ENCODE measurements at regions not wholly inside any gene's neighbourhood (a gene's known extent, or its start where the extent isn't known, plus 50 kb on each side); places are given as distances from the start of the nearest gene placed in this dataset.

DNA sequence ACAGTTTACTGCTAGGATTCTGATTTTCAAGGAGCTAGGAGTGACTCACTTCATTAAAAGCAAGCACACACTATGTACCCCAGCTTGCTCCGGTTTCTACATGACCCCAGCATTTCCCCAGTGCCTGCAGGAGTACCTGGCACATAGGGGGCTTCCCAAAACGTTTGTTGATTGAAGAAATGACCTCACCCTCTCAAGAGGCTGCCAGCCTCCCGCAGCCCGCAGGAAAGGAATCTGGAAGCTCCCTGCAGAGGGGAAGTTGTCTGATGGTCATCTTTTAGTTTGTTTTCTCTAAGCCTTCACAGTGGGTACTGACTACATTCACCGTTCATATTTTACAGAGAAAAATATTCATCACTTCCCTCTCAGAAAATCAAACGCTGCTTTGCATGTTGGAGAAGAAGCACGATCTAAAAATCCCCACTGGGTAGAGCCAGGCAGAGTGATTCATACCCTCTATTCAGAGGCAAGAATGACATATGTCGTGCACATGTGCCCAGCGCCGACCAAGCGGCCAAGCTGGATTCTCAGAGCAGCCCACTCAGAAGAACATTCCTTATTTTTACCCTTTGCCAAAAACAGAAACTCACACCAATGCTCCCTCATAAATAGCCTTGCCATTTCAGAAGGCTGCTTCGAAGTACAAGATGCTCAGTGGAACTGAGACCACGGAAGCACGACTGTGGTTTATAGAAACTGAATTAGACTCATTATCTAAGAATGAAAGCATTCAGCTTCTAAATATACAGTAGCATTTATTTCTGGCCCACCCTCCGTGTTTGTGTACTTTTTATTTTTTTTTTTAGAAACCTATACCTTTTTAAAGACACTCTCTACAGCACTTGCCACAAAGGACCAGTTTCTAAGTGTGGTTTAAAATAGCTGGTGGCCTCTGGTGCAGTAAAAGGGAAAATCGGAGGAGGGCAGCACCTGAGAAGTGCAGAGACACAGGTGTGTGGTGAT is 143.2 kb downstream of the MIS18A start:
- no peak for DNase-seq (ENCODE audit: low read depth in 2 of 2)

DNA sequence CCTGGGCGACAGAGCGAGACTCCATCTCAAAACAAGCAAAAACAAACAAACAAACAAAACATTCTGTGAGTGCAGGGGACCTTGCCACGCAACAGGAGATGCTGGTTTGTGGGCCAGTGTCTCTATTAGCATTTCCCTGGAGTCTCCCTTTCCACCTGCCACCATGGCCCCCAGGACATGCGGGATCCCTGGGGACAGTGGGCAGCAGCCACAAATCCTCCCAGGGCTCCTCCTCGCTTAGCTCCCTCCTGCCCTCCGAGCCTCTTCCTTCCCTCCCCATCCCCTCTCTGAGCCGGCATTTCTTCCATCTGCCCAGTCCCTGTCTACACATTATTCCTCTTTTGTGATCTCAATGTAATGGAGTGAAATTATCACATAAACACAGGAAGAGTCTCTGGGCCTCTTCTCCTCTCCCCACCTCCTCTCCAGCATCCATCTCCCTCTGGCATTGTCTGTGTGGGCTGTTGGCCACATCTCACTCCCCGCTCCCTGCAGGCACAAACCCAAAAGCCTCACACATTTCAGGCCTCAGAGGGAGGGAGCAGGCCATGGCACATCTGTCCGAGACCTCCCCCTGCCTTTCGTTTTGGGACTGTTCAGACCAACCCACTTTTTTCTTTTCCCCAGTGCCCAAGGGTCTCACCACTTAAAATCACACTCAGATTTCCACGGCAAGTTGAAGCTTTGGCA is 144.3 kb downstream of the MIS18A start:
- no peak for DNase-seq (ENCODE audit: low read depth in 2 of 2)

DNA sequence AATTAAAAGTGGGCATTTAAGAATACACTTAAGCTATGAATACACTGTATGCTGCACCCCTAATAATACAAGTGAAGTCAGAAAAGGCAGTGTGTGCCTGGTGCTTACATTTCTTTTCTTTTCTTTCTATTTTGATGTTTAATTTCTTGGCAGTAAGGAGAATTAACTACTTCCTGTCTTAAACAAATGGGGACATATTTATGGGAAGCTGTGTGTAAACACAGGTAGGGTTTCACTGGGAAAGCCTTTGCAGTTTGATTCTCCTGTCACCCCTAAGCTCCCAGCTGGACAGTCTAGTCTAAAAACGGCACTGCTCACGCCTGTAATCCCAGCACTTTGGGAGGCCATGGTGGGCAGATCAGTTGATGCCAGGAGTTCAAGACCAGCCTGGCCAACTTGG is 146.0 kb downstream of the MIS18A start:
- DNase-seq (ENCODE audit: low read depth in 2 of 2) = no peak

DNA sequence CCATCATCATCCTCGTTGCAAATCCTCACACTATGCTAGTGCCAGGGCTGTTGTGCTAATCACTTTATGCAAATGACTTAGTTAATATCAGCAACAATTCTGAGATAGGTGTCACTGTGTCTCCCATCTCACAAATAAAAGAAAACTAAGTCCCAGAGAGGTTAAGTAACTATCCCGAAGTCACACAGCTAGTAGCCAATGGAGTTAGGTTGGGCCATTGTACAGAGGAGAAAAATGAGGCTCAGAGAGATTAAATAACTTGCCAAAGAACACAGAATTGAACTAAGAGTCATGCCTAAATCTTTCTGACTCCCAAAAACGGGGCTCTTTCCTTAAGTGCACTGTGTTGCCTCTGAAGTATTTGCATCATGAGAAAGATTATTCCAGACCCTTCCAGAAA is 146.4 kb downstream of the MIS18A start:
- DNase-seq (ENCODE audit: low read depth in 2 of 2) = no peak

DNA sequence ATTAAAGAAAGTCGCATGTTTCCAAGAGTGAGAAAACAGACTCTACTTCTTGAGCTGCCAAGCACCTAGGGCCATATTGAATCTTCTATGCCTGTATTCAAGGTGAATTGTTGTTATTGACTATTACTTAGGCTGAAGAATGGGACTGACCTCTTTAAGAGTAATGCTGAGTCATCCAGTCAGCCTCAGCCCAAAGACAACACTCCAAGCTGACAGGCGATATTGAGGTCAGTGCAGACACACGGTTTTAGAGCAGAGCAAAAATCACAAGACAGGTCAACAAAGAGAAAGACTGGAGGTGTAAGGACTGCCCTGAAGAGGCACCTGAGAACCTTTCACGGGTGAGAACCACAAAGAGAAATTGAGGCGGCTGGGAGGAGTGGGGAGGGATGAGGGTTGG is 146.9 kb downstream of the MIS18A start:
- DNase-seq (ENCODE audit: low read depth in 2 of 2) = peak in 1 of 2 donors; percentile 12

DNA sequence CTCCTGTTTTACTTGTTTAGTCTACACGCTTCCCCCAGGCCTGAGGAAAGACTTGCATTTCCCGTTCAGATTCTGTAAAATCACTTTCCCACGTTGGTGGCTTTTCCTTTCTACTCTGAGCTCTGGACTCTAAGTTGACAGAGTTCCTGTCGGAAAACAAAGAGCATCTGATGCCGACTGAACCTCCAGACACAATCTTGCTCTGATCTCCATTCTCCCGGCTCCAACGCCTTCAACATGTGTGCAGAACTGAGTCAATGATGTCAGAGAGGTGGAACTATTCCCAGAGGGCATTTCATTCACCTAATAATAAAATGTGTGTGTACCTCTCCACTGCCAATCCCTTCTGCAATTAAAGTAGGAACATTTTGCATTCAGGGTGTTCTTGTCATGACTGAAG is 147.7 kb downstream of the MIS18A start:
- DNase-seq (ENCODE audit: low read depth in 2 of 2) = no peak

DNA sequence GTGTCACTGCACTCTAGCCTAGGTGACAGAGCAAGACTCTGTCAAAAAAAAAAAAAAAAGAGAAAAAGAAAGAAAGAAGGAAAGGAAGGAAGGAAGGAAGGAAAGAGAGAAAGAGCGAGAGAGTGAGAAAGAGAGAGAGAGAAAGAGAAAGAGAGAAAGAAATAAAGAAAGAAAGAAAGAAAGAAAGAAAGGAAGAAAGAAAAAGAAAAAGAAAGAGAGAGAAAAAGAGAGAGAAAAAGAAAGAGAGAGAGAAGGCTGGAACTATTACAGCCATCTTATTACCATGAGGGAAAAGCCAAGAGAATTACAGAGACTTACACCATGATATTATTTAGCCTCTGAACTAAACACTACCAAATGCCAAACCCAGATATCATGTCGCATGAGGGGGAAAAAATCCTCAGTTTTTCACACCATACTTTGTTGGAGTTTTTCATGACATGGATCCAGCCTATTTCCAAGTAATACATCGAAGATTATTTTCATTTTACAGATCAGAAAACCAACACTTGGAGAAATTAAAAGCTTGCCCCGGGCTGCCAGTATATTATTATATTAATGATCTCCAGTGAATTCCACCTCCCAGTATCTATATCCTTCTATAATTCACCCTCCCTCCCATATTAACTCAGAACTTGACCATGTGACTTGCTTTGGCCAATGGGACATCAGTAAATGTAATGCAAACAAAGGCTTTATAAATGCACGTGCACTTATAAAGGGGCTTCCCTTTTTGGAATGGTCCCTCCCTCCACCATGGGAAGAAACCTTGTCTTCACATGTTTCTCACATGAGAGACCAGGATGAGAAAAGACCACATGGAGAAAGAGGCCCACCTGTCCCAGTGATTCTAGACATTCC is 148.6 kb downstream of the MIS18A start:
- no peak for DNase-seq (ENCODE audit: low read depth in 2 of 2)

DNA sequence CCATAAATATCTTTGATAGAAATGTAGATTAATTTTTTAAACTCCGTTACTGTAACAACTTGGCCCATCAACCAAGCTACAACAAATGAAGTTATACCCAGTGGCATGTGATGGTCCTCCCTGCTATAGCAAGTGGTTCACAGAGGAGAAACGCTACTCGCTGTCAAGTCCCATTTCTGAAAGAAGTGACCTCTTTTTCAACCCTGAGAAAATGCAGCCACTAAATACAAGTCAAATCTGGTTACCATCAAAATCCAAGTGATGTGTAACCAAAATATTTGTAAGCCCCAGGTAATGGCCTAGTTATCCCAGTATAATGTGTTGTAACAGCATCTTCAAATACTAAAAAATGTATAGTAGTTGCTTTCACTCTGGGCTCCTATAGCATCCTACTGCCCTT is 151.8 kb downstream of the MIS18A start:
- DNase-seq (ENCODE audit: low read depth in 2 of 2) = no peak

DNA sequence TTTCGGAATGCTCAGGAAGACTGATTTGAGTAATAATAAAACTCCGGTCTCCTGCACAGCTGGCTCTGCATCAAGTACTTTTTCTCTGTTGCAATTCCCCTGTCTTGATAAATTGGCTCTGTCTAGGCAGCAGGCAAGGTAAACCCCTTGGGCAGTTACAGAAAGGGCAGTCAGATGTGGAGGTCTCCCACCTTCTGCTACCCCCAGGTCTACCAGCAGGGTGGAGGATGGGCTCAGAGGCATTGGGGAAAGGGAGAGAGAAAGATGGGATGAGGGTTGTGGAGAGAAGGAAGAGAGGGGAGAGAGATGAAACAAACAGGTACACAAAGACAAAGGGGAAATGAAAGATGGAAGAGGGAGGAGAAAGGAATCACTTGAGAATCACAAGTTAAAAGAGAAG is 156.8 kb downstream of the MIS18A start:
- DNase-seq (ENCODE audit: low read depth in 2 of 2) = no peak

DNA sequence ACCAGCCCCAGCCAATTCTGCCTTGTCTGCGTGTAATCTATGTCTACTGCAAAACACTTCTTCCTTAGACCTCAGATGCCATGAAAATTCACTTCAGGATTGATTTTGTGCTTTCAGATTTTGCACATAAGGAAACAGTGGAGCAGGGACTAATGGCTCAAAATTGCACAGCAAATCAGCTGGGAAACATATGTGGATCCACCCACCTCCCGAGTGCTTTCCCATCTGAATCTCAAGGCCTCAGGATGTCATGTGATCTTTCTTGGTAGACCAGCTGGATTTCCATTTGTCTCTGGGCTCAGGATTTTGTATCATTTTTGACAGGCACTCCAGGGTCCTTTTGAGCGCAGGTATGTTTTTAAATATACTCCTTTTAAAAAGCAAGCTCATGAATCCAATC is 158.6 kb downstream of the MIS18A start:
- DNase-seq (ENCODE audit: low read depth in 2 of 2) = no peak

DNA sequence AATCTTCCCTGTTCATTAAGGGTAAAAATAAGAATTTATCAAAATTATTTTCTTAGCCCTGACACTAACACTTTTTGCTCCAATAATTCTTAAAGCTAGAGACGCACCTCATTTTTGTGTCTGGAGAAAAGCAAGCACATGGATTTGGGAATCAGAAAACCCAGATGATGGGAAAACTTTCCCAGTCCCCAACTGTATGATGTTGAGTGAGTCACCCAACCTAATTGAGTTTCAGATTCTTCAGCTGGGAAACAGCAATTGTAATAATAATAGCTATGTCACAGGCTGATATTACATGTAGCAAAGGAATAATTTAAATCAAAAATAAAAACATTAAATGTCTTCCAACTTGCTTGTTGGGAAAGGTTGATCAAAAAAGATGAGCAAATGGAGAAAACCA is 159.0 kb downstream of the MIS18A start:
- no peak for DNase-seq (ENCODE audit: low read depth in 2 of 2)

DNA sequence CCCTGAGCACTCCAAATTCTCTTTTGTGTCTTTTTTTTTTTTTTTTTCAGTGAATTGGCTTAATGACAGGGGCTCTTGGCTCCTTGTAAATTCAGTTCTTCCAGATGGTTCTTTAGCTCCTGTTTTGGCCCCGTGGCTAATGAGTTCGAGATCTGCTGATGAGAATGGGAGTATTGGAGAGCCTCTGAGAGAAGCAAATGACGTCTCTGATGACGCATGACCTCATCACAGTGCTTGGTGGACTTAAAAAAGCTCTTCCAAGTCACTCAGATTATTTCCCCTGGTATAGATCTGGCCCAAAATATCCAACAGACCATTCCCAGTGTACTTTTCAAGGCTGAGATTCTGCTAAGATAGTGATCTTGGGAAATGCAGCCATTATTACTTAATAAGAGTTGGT is 159.5 kb downstream of the MIS18A start:
- DNase-seq (ENCODE audit: low read depth in 2 of 2) = no peak

DNA sequence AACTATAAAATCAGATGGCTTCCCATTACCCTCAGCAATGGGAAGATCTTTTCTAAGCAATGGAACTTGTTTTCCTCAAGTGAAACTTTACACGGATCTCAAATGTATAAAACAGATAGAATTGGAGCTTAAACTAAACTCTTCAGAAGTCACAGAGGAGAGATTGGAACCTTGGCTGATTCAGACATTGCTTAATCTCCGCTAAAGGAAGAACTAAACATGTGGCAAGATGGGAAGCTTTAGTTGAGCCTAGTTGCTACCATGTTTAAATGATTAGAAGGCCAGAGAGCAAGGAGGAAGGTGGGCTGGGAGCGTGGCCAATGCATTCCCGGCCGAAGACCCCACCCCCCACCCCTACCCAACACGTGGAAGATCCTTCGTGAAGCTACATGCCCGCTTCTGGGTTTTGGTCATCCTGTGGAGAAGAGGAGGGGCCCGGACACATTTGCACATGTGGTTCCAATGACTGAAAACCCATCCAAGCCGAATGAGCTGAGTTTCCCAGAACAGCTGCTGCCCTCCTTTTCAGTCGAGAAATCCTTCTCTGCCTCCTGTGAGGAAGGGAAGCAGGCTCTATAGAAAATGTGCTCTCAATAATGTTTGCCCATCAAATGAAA is 164.3 kb downstream of the MIS18A start:
- DNase-seq (ENCODE audit: low read depth in 2 of 2) = no peak

DNA sequence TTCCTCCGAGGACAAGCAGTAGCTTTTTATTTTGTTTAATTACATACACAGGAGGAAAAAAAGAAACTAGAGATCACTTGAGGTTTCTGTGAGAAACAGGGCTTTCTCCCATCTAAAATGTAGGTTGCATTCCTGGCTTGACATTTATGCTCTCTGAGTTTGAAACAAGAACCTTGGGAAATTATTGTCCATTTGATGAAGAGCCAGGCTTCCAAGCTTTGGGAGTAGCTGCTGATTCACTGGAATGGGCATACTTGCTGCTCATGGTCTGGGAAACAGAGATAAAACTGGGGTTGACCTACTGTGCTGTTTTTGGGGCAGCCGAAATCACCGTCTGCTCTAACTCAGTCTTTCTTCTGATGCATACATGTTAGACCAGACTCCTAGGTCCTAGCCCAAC is 165.4 kb downstream of the MIS18A start:
- DNase-seq (ENCODE audit: low read depth in 2 of 2) = no peak

DNA sequence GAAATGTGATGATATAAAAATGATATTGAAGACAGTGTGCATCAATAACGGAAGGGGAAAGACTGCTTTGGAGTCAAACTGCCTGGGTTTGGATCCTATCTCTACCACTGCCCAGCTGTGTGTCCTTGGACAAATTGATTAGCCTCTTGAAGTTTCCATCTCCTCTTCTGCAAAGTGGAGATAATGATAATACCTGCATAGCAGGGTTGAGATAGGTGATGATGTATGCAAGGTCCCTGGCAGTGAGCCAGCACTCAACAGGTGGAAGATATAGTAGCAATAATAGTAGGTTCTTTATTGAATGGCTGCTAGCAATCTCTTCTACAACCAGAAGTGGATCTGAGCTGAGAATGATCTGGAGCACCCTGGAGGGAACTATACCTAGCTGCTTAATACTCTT is 166.7 kb downstream of the MIS18A start:
- no peak for DNase-seq (ENCODE audit: low read depth in 2 of 2)

DNA sequence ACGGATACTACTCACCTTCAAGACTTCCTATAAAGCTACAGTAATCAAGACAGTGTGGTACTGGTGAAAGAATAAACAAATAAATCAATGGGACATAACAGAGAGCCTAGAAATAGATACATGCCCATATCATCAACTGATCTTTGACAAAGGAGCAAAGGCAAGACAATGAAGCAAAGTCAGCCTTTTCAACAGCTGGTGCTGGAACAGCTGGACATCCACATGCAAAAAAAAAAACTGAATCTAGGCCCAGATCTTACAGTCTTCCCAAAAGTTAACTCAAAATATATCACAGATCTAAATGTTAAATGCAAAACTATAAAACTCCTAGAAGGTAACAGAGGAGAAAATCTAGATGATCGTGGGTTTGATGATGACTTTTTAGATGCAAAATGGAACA is 170.3 kb downstream of the MIS18A start:
- DNase-seq (ENCODE audit: low read depth in 2 of 2) = no peak

DNA sequence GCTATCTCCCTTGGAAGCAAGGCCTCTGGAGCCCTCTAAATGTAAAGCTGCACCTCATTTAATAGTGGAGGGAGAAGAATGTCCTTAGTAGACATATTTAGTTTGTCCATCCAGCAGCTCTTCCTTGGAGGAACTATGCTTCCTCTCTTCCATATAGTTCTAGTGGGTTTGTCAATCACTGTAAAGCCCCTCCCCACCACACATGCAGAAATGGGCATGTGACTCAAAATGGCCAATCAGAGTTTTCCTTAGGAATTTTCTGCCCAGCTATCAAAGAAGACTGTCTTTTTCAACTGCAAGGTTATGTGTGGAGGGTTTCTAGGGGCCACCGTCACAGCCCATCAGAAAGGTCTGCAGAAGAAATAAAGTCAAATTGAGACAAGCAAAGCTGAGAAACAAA is 175.5 kb downstream of the MIS18A start:
- no peak for DNase-seq (ENCODE audit: low read depth in 2 of 2)

DNA sequence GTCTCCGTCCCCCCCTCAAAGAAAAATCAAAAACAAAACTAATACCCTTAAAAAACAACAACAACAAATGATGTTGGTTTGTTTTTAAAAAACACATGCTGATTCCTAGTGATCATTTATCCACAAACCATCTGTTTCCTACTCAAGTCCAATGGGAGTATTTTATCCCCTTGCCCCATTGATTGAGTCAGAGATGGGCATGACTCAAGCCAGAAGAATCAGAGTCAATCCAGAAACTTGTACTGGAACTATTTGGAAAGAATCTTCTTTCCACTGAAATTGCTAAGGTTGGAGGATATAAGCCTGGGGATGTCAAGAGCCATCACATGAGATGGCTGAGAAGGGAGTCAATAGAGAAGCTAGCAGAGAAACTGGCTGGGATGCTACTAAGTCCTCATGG is 176.4 kb downstream of the MIS18A start:
- DNase-seq (ENCODE audit: low read depth in 2 of 2) = no peak

DNA sequence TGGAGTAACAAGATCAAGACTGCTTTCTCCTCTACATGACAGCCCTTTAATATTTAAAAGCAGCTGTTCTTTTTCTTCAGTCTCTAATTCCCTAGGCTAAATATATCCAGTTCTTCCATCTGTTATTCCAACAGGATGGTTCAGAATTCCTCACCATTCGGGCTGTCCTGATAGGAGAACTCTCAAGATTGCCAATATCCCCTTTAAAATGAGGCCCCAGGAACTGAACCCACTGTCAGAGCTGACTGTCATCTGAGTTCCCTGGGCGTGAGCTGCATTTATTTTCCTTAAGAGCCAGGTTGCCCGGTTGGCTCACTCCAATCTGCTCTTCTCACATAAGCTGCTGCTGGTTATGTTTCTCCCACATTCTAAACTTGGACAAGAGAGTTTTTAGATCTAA is 177.6 kb downstream of the MIS18A start:
- no peak for DNase-seq (ENCODE audit: low read depth in 2 of 2)

DNA sequence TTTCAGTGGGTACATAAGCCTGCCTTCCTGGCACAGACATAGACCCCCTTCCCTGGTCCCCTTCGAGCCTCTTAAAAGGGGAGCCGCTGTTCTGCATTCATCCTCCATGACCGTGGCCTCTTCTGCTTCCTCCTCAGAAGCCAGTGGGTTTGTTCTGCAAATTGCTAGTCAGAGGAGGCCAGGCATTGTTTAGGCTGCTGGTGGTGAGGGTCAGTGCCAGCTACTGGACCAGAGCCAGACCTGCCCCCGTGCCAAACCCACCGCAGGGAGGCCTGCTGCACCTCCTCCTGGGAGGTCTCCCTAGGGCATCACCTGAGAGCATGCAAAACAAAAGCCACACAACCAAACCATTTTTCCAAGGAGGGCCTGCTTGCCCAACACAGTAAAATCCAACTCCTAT is 178.4 kb downstream of the MIS18A start:
- DNase-seq (ENCODE audit: low read depth in 2 of 2) = no peak

DNA sequence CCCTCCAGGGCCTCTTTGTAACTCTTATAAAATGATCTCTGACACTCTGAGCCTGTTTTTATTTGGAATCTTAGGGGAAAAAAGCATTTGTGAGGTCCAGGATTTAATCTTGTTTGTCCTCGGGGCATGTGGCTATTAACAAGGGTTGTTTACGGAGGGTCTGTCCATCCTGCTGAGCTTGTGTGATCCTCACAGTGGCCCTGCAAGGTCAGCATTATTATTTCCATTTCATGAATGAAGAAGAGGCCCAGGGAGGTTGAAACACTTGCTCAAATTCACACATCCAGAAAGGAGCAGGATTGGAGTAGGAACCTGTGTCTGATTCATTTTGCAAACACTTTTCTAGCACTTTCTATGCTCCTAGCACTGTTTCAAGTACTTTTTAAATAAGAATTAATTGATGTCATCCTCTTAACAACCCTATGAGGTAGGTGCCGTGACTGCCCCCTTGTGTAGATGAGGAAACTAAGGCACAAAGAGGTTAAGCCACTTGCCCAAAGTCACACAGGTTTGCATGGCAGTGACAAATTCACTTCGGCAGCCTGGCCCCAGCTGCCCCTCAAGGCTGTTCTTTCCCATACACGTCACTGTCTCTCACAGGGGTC is 178.9 kb downstream of the MIS18A start:
- DNase-seq (ENCODE audit: low read depth in 2 of 2) = no peak
